HEK293 (cell line): ENCODE measurements at regions not wholly inside any gene's neighbourhood (a gene's known extent, or its start where the extent isn't known, plus 50 kb on each side); places are given as distances from the start of the nearest gene placed in this dataset.
A peak's percentile ranks its signal among the peaks of the same experiment; 100 is the strongest.

Experiments
- CTCF ChIA-PET: fragments of 350-600 bp; formaldehyde crosslinking; extraction: SDS; loops from one replicate; lab custom pipeline; 2021; ENCODE audit warnings: antibody characterized with exemption; lab: Yijun Ruan, JAX
- POLR2A ChIA-PET: fragments of 300-600 bp; formaldehyde crosslinking; extraction: SDS; loops from one replicate; lab custom pipeline; 2020; ENCODE audit warnings: antibody characterized with exemption, inconsistent platforms; lab: Yijun Ruan, JAX
- H3K27ac ChIP-seq: fragments of 200-500 bp; sonication (Bioruptor generic); 2 replicates; pipeline ENCODE4 v1.5.1; 2014; ENCODE audit warnings: low read depth, low read length, control low read depth, inconsistent platforms; ENCODE audit errors: extremely low read depth
- H3K36me3 ChIP-seq, 2 experiments: fragments of 200-500 bp in 1 of 2; sonication (Bioruptor generic) in 1 of 2; 1 replicate in 1 of 2; 2 replicates in 1 of 2; pipeline ENCODE4 v1.5.1; 2014 to 2017; ENCODE audit warnings: inconsistent platforms in 2 of 2, low read length in 2 of 2; ENCODE audit not compliant: control insufficient read depth in 2 of 2, insufficient read depth in 1 of 2
- H3K4me1 ChIP-seq: fragments of 200-500 bp; sonication (Bioruptor generic); 2 replicates; pipeline ENCODE4 v1.5.1; 2014; ENCODE audit warnings: mild to moderate bottlenecking, low read length, inconsistent platforms; ENCODE audit not compliant: control insufficient read depth, insufficient read depth
- H3K4me3 ChIP-seq: 2 replicates; pipeline ENCODE4 v1.5.1; 2011; ENCODE audit warnings: low read depth, mild to moderate bottlenecking, control low read depth, low read length, moderate library complexity
- H3K9me3 ChIP-seq: fragments of 200-500 bp; sonication (Bioruptor generic); 2 replicates; pipeline ENCODE4 v1.5.1; 2014; ENCODE audit warnings: low read depth, low read length, inconsistent platforms; ENCODE audit not compliant: control insufficient read depth, insufficient read depth
- BCL11B ChIP-seq: fragments of 450-650 bp; formaldehyde crosslinking; IDR thresholded peaks from 2 replicates; pipeline ENCODE4 v1.5.1; 2016; ENCODE audit warnings: low read depth, missing biosample characterization, missing genetic modification characterization
- EGR2 ChIP-seq: fragments of 450-650 bp; formaldehyde crosslinking; IDR thresholded peaks from 2 replicates; pipeline ENCODE4 v1.5.1; 2016; ENCODE audit warnings: low read depth, missing biosample characterization, missing genetic modification characterization
- PRDM2 ChIP-seq: fragments of 450-650 bp; formaldehyde crosslinking; IDR thresholded peaks from 2 replicates; pipeline ENCODE4 v1.5.1; 2016; ENCODE audit warnings: missing biosample characterization, missing genetic modification characterization, borderline replicate concordance
- SP3 ChIP-seq: fragments of 450-650 bp; formaldehyde crosslinking; IDR thresholded peaks from 2 replicates; pipeline ENCODE4 v1.5.1; 2016; ENCODE audit warnings: missing biosample characterization, missing genetic modification characterization
- YY2 ChIP-seq: fragments of 450-650 bp; formaldehyde crosslinking; IDR thresholded peaks from 2 replicates; pipeline ENCODE4 v1.5.1; 2016; ENCODE audit warnings: missing biosample characterization, missing genetic modification characterization
- ZBTB21 ChIP-seq: fragments of 450-650 bp; formaldehyde crosslinking; IDR thresholded peaks from 2 replicates; pipeline ENCODE4 v1.5.1; 2017; ENCODE audit warnings: missing biosample characterization, missing genetic modification characterization
- ZBTB26 ChIP-seq: fragments of 450-650 bp; formaldehyde crosslinking; optimal IDR thresholded peaks from 2 replicates; pipeline ENCODE3; 2016; ENCODE audit warnings: missing biosample characterization, mild to moderate bottlenecking, missing genetic modification characterization
- ZFP69B ChIP-seq: fragments of 450-650 bp; formaldehyde crosslinking; IDR thresholded peaks from 2 replicates; pipeline ENCODE4 v1.5.1; 2016; ENCODE audit warnings: missing biosample characterization, missing genetic modification characterization
- ZIC2 ChIP-seq: fragments of 450-650 bp; formaldehyde crosslinking; IDR thresholded peaks from 2 replicates; pipeline ENCODE4 v1.5.1; 2016; ENCODE audit warnings: missing biosample characterization, missing genetic modification characterization
- ZNF114 ChIP-seq: fragments of 450-650 bp; formaldehyde crosslinking; IDR thresholded peaks from 2 replicates; pipeline ENCODE4 v1.5.0; 2017; ENCODE audit warnings: missing biosample characterization, missing genetic modification characterization
- ZNF138 ChIP-seq: fragments of 450-650 bp; formaldehyde crosslinking; IDR thresholded peaks from 2 replicates; pipeline ENCODE4 v1.5.1; 2016; ENCODE audit warnings: missing biosample characterization, missing genetic modification characterization, borderline replicate concordance
- ZNF19 ChIP-seq: fragments of 450-650 bp; formaldehyde crosslinking; IDR thresholded peaks from 2 replicates; pipeline ENCODE4; 2016; ENCODE audit warnings: missing biosample characterization, missing genetic modification characterization, low read depth
- ZNF239 ChIP-seq: fragments of 450-650 bp; formaldehyde crosslinking; IDR thresholded peaks from 2 replicates; pipeline ENCODE4 v1.5.1; 2016; ENCODE audit warnings: missing biosample characterization, missing genetic modification characterization
- ZNF311 ChIP-seq: fragments of 450-650 bp; formaldehyde crosslinking; IDR thresholded peaks from 2 replicates; pipeline ENCODE4 v1.5.1; 2017; ENCODE audit warnings: missing biosample characterization, missing genetic modification characterization, borderline replicate concordance
- ZNF600 ChIP-seq: fragments of 450-650 bp; formaldehyde crosslinking; IDR thresholded peaks from 2 replicates; pipeline ENCODE4 v1.5.1; 2016; ENCODE audit warnings: missing biosample characterization, missing genetic modification characterization
- ZNF623 ChIP-seq: fragments of 450-650 bp; formaldehyde crosslinking; IDR thresholded peaks from 2 replicates; pipeline ENCODE4 v1.5.1; 2016; ENCODE audit warnings: missing biosample characterization, missing genetic modification characterization
- ZNF626 ChIP-seq: fragments of 450-650 bp; sonication (Bioruptor Pico); formaldehyde crosslinking; IDR thresholded peaks from 2 replicates; pipeline ENCODE4 v1.5.1; 2018; ENCODE audit warnings: missing biosample characterization, missing genetic modification characterization, inconsistent platforms
- ZNF660 ChIP-seq: fragments of 450-650 bp; IDR thresholded peaks from 2 replicates; pipeline ENCODE4 v1.5.1; 2018; ENCODE audit warnings: missing biosample characterization, mild to moderate bottlenecking, missing genetic modification characterization
- ZNF704 ChIP-seq: fragments of 450-650 bp; formaldehyde crosslinking; IDR thresholded peaks from 2 replicates; pipeline ENCODE4 v1.5.1; 2016; ENCODE audit warnings: missing biosample characterization, missing genetic modification characterization
- TF ChIP-seq, protein P1 (sequence below): fragments of 450-650 bp; formaldehyde crosslinking; IDR thresholded peaks from 2 replicates; pipeline ENCODE4 v1.5.1; 2016; ENCODE audit warnings: missing biosample characterization, missing genetic modification characterization, low read depth
- TF ChIP-seq, protein P2 (sequence below): fragments of 450-650 bp; formaldehyde crosslinking; IDR thresholded peaks from 2 replicates; pipeline ENCODE4 v1.5.1; 2016; ENCODE audit warnings: missing biosample characterization, missing genetic modification characterization
- TF ChIP-seq, protein P3 (sequence below): fragments of 450-650 bp; formaldehyde crosslinking; IDR thresholded peaks from 2 replicates; pipeline ENCODE4 v1.5.1; 2016; ENCODE audit warnings: missing biosample characterization, missing genetic modification characterization

DNA sequence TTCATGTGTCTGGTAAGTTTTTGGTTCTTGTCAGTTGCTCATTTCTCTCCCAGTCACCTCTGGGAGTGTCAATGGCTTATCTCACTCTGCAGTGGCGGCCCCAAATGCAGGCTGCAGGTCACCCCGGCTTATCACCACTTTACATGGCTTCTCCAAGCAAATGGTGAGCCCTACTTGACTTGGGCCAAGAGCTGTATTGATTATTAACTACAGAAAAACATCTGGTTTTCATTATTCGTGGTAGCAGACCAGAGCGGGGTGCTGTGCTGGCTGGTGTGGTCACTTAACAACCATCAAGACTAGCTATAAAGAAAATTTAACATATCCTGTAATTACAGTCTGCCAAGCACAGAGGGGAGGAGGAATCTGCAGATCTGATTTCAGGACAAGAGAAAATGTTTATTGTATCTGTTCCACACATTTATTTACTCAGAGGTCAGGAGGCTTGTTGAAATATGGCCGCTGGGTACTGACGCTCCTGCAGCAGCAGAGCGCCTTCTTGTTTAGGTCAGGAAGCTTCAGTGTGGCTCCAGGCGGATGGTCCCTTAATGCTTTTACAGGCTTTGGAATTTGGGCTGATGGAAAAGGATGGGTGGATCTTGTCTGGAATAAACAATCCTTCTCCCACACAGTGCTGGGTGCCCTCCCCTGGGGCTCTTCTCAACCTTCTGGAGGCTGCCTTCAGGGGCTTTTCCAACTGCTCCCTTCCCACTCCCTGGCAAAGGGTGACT lies 87.8 kb downstream of the HLX start (continued):
- no peak for TF ChIP-seq ZNF623 (tag by site-specific recombination)
- TF ChIP-seq ZNF19: no peak
- no peak for TF ChIP-seq ZBTB26 (tag by site-specific recombination)
- 0 out of 2 replicates have a peak, but pooled peaks have one; percentile 10 for TF ChIP-seq EGR2 (tag by site-specific recombination)
- TF ChIP-seq, all 188 proteins: peak for 6

- ChIA-PET CTCF (interaction anchor here (1.0 kb wide), 1 partner anchor 633 kb away, joined by 3 read pairs; no protein-coding TSS in a partner anchor), POLR2A (no interaction called here)
- peaks cover 4% of the 10 kb centered on the region for H3K4me1 ChIP-seq
- no peak overlapping the region for H3K4me3 ChIP-seq
- no peaks in the 10 kb centered on the region for H3K36me3 ChIP-seq
- H3K27ac ChIP-seq: no peak overlapping the region
- no peaks in the 10 kb centered on the region for H3K9me3 ChIP-seq
- TF ChIP-seq, protein P1, sequence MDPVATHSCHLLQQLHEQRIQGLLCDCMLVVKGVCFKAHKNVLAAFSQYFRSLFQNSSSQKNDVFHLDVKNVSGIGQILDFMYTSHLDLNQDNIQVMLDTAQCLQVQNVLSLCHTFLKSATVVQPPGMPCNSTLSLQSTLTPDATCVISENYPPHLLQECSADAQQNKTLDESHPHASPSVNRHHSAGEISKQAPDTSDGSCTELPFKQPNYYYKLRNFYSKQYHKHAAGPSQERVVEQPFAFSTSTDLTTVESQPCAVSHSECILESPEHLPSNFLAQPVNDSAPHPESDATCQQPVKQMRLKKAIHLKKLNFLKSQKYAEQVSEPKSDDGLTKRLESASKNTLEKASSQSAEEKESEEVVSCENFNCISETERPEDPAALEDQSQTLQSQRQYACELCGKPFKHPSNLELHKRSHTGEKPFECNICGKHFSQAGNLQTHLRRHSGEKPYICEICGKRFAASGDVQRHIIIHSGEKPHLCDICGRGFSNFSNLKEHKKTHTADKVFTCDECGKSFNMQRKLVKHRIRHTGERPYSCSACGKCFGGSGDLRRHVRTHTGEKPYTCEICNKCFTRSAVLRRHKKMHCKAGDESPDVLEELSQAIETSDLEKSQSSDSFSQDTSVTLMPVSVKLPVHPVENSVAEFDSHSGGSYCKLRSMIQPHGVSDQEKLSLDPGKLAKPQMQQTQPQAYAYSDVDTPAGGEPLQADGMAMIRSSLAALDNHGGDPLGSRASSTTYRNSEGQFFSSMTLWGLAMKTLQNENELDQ (tag by site-specific recombination): no peak
- TF ChIP-seq BCL11B (tag by site-specific recombination) (no peak), ZNF660 (no peak), ZNF239 (tag by site-specific recombination) (no peak), PRDM2 (tag by site-specific recombination) (no peak), ZNF600 (no peak), ZIC2 (no peak), ZNF114 (no peak), ZNF704 (tag by site-specific recombination) (no peak), SP3 (tag by site-specific recombination) (no peak), ZNF626 (no peak), ZFP69B (no peak), ZBTB21 (tag by site-specific recombination) (no peak), ZNF311 (tag by site-specific recombination) (no peak), ZNF138 (no peak), YY2 (no peak)
- TF ChIP-seq, protein P2, sequence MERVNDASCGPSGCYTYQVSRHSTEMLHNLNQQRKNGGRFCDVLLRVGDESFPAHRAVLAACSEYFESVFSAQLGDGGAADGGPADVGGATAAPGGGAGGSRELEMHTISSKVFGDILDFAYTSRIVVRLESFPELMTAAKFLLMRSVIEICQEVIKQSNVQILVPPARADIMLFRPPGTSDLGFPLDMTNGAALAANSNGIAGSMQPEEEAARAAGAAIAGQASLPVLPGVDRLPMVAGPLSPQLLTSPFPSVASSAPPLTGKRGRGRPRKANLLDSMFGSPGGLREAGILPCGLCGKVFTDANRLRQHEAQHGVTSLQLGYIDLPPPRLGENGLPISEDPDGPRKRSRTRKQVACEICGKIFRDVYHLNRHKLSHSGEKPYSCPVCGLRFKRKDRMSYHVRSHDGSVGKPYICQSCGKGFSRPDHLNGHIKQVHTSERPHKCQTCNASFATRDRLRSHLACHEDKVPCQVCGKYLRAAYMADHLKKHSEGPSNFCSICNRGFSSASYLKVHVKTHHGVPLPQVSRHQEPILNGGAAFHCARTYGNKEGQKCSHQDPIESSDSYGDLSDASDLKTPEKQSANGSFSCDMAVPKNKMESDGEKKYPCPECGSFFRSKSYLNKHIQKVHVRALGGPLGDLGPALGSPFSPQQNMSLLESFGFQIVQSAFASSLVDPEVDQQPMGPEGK: no peak
- TF ChIP-seq, protein P3, sequence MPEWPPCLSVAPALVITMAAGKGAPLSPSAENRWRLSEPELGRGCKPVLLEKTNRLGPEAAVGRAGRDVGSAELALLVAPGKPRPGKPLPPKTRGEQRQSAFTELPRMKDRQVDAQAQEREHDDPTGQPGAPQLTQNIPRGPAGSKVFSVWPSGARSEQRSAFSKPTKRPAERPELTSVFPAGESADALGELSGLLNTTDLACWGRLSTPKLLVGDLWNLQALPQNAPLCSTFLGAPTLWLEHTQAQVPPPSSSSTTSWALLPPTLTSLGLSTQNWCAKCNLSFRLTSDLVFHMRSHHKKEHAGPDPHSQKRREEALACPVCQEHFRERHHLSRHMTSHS: no peak
Measured at GRCh38 chr1:220967911-220968310, 88.7 kb downstream of the HLX start.
